ENCODE measurements at regions not wholly inside any gene's neighbourhood (a gene's known extent, or its start where the extent isn't known, plus 50 kb on each side); places are given as distances from the start of the nearest gene placed in this dataset.

- Histone ChIP-seq H3K27me3 (no peaks in the 10 kb centered on the region), H3K27ac (no peak overlapping the region), H3K36me3 (no peaks in the 10 kb centered on the region), H3K4me3 (no peak overlapping the region), H3K9me3 (no peaks in the 10 kb centered on the region), H3K4me1 (no peaks in the 10 kb centered on the region)
- DNase-seq (ENCODE audit: low spot score in 2 of 2) = no peak
- 60 to 64% methylated on average over 4 of the region's 4 CpGs for WGBS, 2 donors
- TF ChIP-seq EP300 (IDR thresholded peaks at IDR 0.05) (no peak), POLR2A (IDR thresholded peaks at IDR 0.05) (no peak), CTCF (IDR thresholded peaks at IDR 0.05) (no peak)
Observed at GRCh38 chr13:69565334-69565733, 542.3 kb upstream of the ATXN8OS start.

GRCh38 chr13:69556540-69557196 is 551.0 kb upstream of the ATXN8OS start:
- Histone ChIP-seq H3K27me3 (no peaks in the 10 kb centered on the region), H3K4me3 (no peak overlapping the region), H3K4me1 (no peaks in the 10 kb centered on the region), H3K9me3 (no peaks in the 10 kb centered on the region), H3K36me3 (no peaks in the 10 kb centered on the region), H3K27ac (no peak overlapping the region)
- no peak for TF ChIP-seq EP300 (IDR thresholded peaks at IDR 0.05)
- no peak for TF ChIP-seq POLR2A (IDR thresholded peaks at IDR 0.05)
- TF ChIP-seq CTCF (IDR thresholded peaks at IDR 0.05) = no peak
- 54 to 69% methylated on average over 5 of the region's 5 CpGs for WGBS, 2 donors
- DNase-seq (ENCODE audit: low spot score in 2 of 2) = no peak

GRCh38 chr13:69553976-69554375 is 553.6 kb upstream of the ATXN8OS start:
- no peaks in the 10 kb centered on the region for H3K27me3 ChIP-seq
- no peak overlapping the region for H3K4me3 ChIP-seq
- TF ChIP-seq EP300 (IDR thresholded peaks at IDR 0.05) (no peak), POLR2A (IDR thresholded peaks at IDR 0.05) (no peak), CTCF (IDR thresholded peaks at IDR 0.05) (no peak)
- no peaks in the 10 kb centered on the region for H3K4me1 ChIP-seq
- no peak for DNase-seq (ENCODE audit: low spot score in 2 of 2)
- WGBS, 2 donors = 82 to 84% methylated on average over 2 of the region's 2 CpGs
- H3K9me3 ChIP-seq = no peaks in the 10 kb centered on the region
- no peaks in the 10 kb centered on the region for H3K36me3 ChIP-seq
- H3K27ac ChIP-seq = no peak overlapping the region

GRCh38 chr13:69551193-69551592 is 556.4 kb upstream of the ATXN8OS start:
- Histone ChIP-seq H3K4me1 (no peaks in the 10 kb centered on the region), H3K9me3 (no peaks in the 10 kb centered on the region), H3K27ac (no peak overlapping the region), H3K4me3 (no peak overlapping the region), H3K27me3 (no peaks in the 10 kb centered on the region), H3K36me3 (no peaks in the 10 kb centered on the region)
- no peak for DNase-seq (ENCODE audit: low spot score in 2 of 2)
- no peak for TF ChIP-seq POLR2A (IDR thresholded peaks at IDR 0.05)
- no peak for TF ChIP-seq CTCF (IDR thresholded peaks at IDR 0.05)
- TF ChIP-seq EP300 (IDR thresholded peaks at IDR 0.05) = no peak
- 73 to 96% methylated on average over 2 of the region's 2 CpGs for WGBS, 2 donors

- TF ChIP-seq EP300 (IDR thresholded peaks at IDR 0.05) = no peak
- no peak for TF ChIP-seq CTCF (IDR thresholded peaks at IDR 0.05)
- TF ChIP-seq POLR2A (IDR thresholded peaks at IDR 0.05) = no peak
- Histone ChIP-seq H3K27me3 (no peaks in the 10 kb centered on the region), H3K27ac (no peak overlapping the region), H3K4me3 (no peak overlapping the region), H3K4me1 (no peaks in the 10 kb centered on the region), H3K36me3 (no peaks in the 10 kb centered on the region), H3K9me3 (no peaks in the 10 kb centered on the region)
- no peak for DNase-seq (ENCODE audit: low spot score in 2 of 2)
- 87 to 96% methylated on average over 2 of the region's 2 CpGs for WGBS, 2 donors
Observed at GRCh38 chr13:69547780-69548179, 559.8 kb upstream of the ATXN8OS start.
